ENCODE measurements at regions not wholly inside any gene's neighbourhood (a gene's known extent, or its start where the extent isn't known, plus 50 kb on each side); places are given as distances from the start of the nearest gene placed in this dataset.

- no peak for DNase-seq (ENCODE audit: low spot score, unreplicated experiment)
- Mint-ChIP-seq H3K27ac (no peak overlapping the region), H3K4me3 (ENCODE audit: low read depth) (no peak overlapping the region), H3K9me3 (ENCODE audit: low read depth) (no peaks in the 10 kb centered on the region), H3K36me3 (ENCODE audit: insufficient read depth) (no peaks in the 10 kb centered on the region), H3K27me3 (peaks cover 6% of the 10 kb centered on the region), H3K4me1 (ENCODE audit: low read depth) (no peaks in the 10 kb centered on the region)
- TF ChIP-seq CTCF (IDR thresholded peaks at IDR 0.05; ENCODE audit: unreplicated experiment) = no peak
These were observed 67.1 kb upstream of the ATP12A start for GRCh38 chr13:24613128-24613527.

GRCh38 chr13:24613755-24614154, 66.5 kb upstream of the ATP12A start:
- H3K27ac Mint-ChIP-seq = no peak overlapping the region
- peaks cover 6% of the 10 kb centered on the region for H3K27me3 Mint-ChIP-seq
- TF ChIP-seq CTCF (IDR thresholded peaks at IDR 0.05; ENCODE audit: unreplicated experiment) = no peak
- H3K36me3 Mint-ChIP-seq (ENCODE audit: insufficient read depth) = no peaks in the 10 kb centered on the region
- DNase-seq (ENCODE audit: low spot score, unreplicated experiment) = no peak
- no peaks in the 10 kb centered on the region for H3K4me1 Mint-ChIP-seq (ENCODE audit: low read depth)
- no peaks in the 10 kb centered on the region for H3K9me3 Mint-ChIP-seq (ENCODE audit: low read depth)
- H3K4me3 Mint-ChIP-seq (ENCODE audit: low read depth) = no peak overlapping the region

- Mint-ChIP-seq H3K27ac (no peak overlapping the region), H3K36me3 (ENCODE audit: insufficient read depth) (no peaks in the 10 kb centered on the region), H3K9me3 (ENCODE audit: low read depth) (no peaks in the 10 kb centered on the region), H3K27me3 (peaks cover 6% of the 10 kb centered on the region), H3K4me3 (ENCODE audit: low read depth) (no peak overlapping the region), H3K4me1 (ENCODE audit: low read depth) (no peaks in the 10 kb centered on the region)
- no peak for DNase-seq (ENCODE audit: low spot score, unreplicated experiment)
- no peak for TF ChIP-seq CTCF (IDR thresholded peaks at IDR 0.05; ENCODE audit: unreplicated experiment)
These were observed 65.7 kb upstream of the ATP12A start for GRCh38 chr13:24614306-24615080.

GRCh38 chr13:24615114-24615513, 65.1 kb upstream of the ATP12A start:
- H3K4me3 Mint-ChIP-seq (ENCODE audit: low read depth) = no peak overlapping the region
- no peaks in the 10 kb centered on the region for H3K36me3 Mint-ChIP-seq (ENCODE audit: insufficient read depth)
- H3K27me3 Mint-ChIP-seq = peaks cover 6% of the 10 kb centered on the region
- H3K4me1 Mint-ChIP-seq (ENCODE audit: low read depth) = no peaks in the 10 kb centered on the region
- no peak for TF ChIP-seq CTCF (IDR thresholded peaks at IDR 0.05; ENCODE audit: unreplicated experiment)
- H3K9me3 Mint-ChIP-seq (ENCODE audit: low read depth) = no peaks in the 10 kb centered on the region
- H3K27ac Mint-ChIP-seq = no peak overlapping the region
- no peak for DNase-seq (ENCODE audit: low spot score, unreplicated experiment)

GRCh38 chr13:24615911-24616472, 64.2 kb upstream of the ATP12A start:
- no peak overlapping the region for H3K27ac Mint-ChIP-seq
- H3K4me3 Mint-ChIP-seq (ENCODE audit: low read depth) = no peak overlapping the region
- H3K27me3 Mint-ChIP-seq = peaks cover 6% of the 10 kb centered on the region

More at GRCh38 chr13:24615911-24616472, 64.2 kb upstream of the ATP12A start:
- Mint-ChIP-seq H3K36me3 (ENCODE audit: insufficient read depth) (no peaks in the 10 kb centered on the region), H3K9me3 (ENCODE audit: low read depth) (no peaks in the 10 kb centered on the region), H3K4me1 (ENCODE audit: low read depth) (no peaks in the 10 kb centered on the region)
- no peak for TF ChIP-seq CTCF (IDR thresholded peaks at IDR 0.05; ENCODE audit: unreplicated experiment)
- no peak for DNase-seq (ENCODE audit: low spot score, unreplicated experiment)

Data from progenitor cell of endocrine pancreas (in vitro differentiated cells).